Progenitor cell of endocrine pancreas (in vitro differentiated cells): ENCODE measurements at regions not wholly inside any gene's neighbourhood (a gene's known extent, or its start where the extent isn't known, plus 50 kb on each side); places are given as distances from the start of the nearest gene placed in this dataset.

ENCODE experiments used
- DNase-seq: peaks from one replicate; pipeline ENCODE4 v3.0.0; 2021; ENCODE audit warnings: low spot score; ENCODE audit not compliant: unreplicated experiment
- H3K27ac Mint-ChIP-seq: 2 replicates; pipeline ENCODE4 v1.8.0; 2021; ENCODE audit warnings: mild to moderate bottlenecking, moderate library complexity, mixed read lengths
- H3K27me3 Mint-ChIP-seq: 2 replicates; pipeline ENCODE4 v1.8.0; 2021; ENCODE audit warnings: mixed read lengths
- H3K36me3 Mint-ChIP-seq: 2 replicates; pipeline ENCODE4 v1.8.0; 2022; ENCODE audit warnings: mixed read lengths; ENCODE audit not compliant: insufficient read depth
- H3K4me1 Mint-ChIP-seq: 2 replicates; pipeline ENCODE4 v1.8.0; 2021; ENCODE audit warnings: low read depth, mixed read lengths
- H3K4me3 Mint-ChIP-seq: 2 replicates; pipeline ENCODE4 v1.8.0; 2021; ENCODE audit warnings: low read depth, mild to moderate bottlenecking, moderate library complexity, mixed read lengths
- H3K9me3 Mint-ChIP-seq: 2 replicates; pipeline ENCODE4 v1.8.0; 2021; ENCODE audit warnings: low read depth, mixed read lengths
- TF ChIP-seq, protein P1 (sequence below): fragments of 200-600 bp; sonication (generic); IDR thresholded peaks from one replicate; pipeline ENCODE4 v1.5.0; 2021; ENCODE audit warnings: antibody characterized with exemption, mild to moderate bottlenecking; ENCODE audit not compliant: unreplicated experiment

DNA sequence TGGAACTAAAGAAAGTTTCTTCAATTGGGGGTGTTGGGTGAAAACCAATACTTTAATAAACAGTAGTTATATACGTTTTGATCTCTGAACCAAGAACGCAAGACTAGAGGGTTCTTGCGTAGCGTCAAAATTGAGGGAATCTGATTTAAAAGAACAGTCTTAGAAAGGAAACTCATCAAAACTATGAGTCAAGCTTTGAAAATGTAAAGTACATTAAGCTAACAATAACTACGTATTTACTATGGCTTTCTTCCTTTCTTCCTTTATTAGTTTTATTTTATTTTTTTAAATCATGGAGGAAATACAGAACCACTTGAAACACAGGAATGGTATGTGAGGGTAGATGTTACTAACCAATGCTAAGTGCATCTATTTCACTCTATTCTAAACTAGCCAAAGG is 287.0 kb upstream of the RSPO3 start:
- DNase-seq, result no peak
- H3K9me3 Mint-ChIP-seq, result no peaks in the 10 kb centered on the region
- H3K27me3 Mint-ChIP-seq, result no peaks in the 10 kb centered on the region
- no peak overlapping the region for H3K4me3 Mint-ChIP-seq
- H3K27ac Mint-ChIP-seq, result no peak overlapping the region
- no peaks in the 10 kb centered on the region for H3K36me3 Mint-ChIP-seq
- TF ChIP-seq, protein P1, sequence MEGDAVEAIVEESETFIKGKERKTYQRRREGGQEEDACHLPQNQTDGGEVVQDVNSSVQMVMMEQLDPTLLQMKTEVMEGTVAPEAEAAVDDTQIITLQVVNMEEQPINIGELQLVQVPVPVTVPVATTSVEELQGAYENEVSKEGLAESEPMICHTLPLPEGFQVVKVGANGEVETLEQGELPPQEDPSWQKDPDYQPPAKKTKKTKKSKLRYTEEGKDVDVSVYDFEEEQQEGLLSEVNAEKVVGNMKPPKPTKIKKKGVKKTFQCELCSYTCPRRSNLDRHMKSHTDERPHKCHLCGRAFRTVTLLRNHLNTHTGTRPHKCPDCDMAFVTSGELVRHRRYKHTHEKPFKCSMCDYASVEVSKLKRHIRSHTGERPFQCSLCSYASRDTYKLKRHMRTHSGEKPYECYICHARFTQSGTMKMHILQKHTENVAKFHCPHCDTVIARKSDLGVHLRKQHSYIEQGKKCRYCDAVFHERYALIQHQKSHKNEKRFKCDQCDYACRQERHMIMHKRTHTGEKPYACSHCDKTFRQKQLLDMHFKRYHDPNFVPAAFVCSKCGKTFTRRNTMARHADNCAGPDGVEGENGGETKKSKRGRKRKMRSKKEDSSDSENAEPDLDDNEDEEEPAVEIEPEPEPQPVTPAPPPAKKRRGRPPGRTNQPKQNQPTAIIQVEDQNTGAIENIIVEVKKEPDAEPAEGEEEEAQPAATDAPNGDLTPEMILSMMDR, result no peak
- peaks cover 4% of the 10 kb centered on the region for H3K4me1 Mint-ChIP-seq

DNA sequence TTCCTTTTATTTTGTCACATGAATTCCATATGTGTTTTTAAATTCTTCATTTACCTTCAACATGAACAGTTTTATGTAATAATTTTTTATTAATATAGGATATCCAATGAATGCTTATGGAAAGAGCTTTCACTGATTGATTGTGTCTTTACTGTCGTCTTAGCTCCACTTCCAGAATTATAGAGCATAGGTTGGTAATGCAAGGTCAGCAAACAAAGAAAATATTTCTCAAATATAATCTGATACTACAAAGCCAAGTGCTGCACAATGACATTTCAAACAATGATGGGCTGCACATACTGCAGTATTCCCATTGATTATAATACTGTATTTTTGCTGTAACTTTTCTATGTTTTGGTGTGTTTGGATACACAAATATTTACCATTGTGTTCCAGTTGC is 275.7 kb upstream of the RSPO3 start:
- Mint-ChIP-seq H3K27me3 (peaks cover 4% of the 10 kb centered on the region), H3K4me1 (peaks cover 3% of the 10 kb centered on the region), H3K36me3 (no peaks in the 10 kb centered on the region), H3K27ac (no peak overlapping the region), H3K9me3 (peaks cover 7% of the 10 kb centered on the region), H3K4me3 (no peak overlapping the region)
- TF ChIP-seq, protein P1, result no peak
- no peak for DNase-seq

DNA sequence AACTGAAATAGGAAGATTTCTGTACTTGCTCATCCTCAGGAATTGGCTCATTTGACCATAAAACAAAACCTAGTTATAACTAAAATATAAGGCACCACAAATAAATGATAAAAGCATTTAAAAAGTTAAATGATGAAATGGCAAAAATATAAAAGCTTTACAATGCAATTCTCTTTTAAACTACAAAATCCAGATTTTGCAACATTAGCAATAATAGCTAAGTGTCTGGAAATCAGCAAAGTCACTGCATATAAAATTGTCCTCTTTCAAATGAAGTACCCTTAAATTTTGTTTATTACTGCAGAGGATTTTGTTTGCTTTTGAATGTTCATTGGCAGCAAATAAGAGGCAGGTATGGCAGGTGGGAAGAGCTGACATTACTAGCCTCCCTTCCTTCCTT is 270.4 kb upstream of the RSPO3 start:
- Mint-ChIP-seq H3K9me3 (peaks cover 12% of the 10 kb centered on the region), H3K27me3 (peaks cover 11% of the 10 kb centered on the region), H3K4me3 (no peak overlapping the region), H3K4me1 (peaks cover 3% of the 10 kb centered on the region), H3K27ac (no peak overlapping the region), H3K36me3 (peaks cover 1% of the 10 kb centered on the region)
- no peak for DNase-seq
- TF ChIP-seq, protein P1, result no peak

DNA sequence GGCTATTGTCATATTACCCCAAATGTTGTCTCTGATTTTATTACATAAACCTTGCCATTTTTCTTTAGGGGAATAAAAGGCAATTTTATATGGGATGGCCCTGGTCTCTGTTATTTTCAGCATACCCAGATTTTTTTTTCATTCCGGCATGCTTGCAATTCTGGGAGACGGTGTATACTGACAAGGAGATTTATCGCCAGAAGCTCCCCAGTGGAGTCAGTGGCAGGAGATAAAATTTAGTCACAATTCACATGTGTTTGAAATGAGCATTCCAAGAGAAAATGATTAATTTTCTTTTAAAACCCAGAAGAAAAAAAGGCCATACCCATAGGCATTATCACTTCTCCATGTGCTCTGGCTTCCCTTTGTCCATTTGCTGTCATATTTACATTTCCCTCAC is 250.8 kb upstream of the RSPO3 start:
- no peak for DNase-seq
- Mint-ChIP-seq H3K9me3 (peaks cover 8% of the 10 kb centered on the region), H3K4me1 (peaks cover 3% of the 10 kb centered on the region), H3K27me3 (peaks cover 15% of the 10 kb centered on the region), H3K27ac (no peak overlapping the region), H3K36me3 (no peaks in the 10 kb centered on the region), H3K4me3 (no peak overlapping the region)
- TF ChIP-seq, protein P1, result no peak

DNA sequence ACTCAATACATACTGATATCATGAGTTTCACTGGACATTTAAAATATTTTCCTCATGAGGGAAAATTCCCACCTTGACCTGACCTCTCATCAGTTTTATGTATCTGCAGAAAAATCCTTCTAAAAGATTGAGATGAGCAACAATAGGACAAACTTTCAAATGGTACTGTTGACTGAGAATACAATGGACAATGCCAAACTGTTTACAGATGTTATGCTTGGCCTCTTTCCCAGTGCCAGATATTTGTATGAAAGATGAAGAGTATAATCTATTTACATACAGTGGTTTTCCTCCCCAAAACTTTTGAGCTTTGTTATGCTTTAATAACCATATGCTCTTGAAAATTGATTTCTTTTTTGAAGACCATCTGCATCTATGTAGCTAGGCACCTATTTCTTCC is 245.1 kb upstream of the RSPO3 start:
- no peaks in the 10 kb centered on the region for H3K36me3 Mint-ChIP-seq
- no peaks in the 10 kb centered on the region for H3K9me3 Mint-ChIP-seq
- DNase-seq, result no peak
- TF ChIP-seq, protein P1, result no peak
- peaks cover 13% of the 10 kb centered on the region for H3K27me3 Mint-ChIP-seq
- H3K4me1 Mint-ChIP-seq, result peaks cover 3% of the 10 kb centered on the region
- H3K4me3 Mint-ChIP-seq, result no peak overlapping the region
- H3K27ac Mint-ChIP-seq, result no peak overlapping the region
